ENCODE measurements at regions not wholly inside any gene's neighbourhood (a gene's known extent, or its start where the extent isn't known, plus 50 kb on each side); places are given as distances from the start of the nearest gene placed in this dataset.

GRCh38 chr18:73962256-73962655 lies 185.4 kb downstream of the FBXO15 start:
- no peak for DNase-seq (ENCODE audit: low read depth)

GRCh38 chr18:73961804-73962203 lies 185.8 kb downstream of the FBXO15 start:
- DNase-seq (ENCODE audit: low read depth): no peak

- no peak for DNase-seq (ENCODE audit: low read depth)
Observed at GRCh38 chr18:73959352-73959751, 188.3 kb downstream of the FBXO15 start.

DNA sequence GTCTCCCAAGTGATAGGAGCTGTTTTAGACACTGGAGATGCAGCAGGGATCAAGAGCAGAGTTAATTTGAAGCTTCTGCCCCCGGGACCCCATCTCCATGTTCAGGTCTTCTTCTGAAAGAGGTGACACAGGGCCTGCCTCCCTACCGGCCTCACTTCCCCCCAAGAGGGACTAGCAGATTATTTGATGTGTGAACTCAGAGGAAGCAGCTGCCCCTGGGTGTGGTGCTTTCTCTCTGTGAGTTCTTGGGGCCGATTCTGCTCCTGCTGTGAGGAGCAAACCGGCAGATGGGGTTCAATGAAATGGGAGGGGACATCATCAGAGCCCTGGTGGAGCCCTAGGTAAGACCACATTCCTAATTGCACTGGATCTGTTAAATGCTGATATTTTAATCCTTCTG lies 193.4 kb downstream of the FBXO15 start:
- no peak for DNase-seq (ENCODE audit: low read depth)

DNA sequence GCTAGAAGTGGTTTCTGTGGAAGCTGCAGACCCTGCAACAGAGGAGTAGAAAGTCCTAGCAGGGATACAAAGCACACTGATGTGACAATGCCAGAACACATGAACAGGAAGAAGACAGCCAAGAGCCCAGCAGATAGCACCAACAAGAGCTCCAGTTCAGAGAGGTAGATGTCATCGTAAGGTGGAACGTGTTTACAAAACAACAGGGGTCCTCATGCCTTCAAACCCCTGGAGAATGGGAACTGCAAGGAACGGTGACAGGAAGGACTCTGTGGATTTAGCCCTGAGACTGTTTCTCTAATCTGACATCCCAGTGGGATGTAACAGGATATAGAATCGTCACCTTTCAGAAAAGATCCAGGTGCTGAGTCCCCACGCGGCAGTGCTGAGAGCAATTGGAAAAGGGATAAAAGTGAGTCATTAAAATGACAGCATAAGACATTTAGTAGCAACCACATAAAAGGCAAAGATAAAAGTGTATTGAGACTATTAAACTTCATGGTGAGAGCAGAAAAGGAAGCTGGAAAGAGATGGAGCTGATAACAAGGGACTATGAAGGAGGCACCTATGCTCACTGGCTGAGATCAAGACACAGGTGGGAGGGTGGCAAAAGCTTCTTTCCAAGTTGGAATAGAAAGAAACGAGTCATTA lies 195.2 kb downstream of the FBXO15 start:
- no peak for DNase-seq (ENCODE audit: low read depth)

GRCh38 chr18:73950116-73950700 lies 197.4 kb downstream of the FBXO15 start:
- DNase-seq (ENCODE audit: low read depth): no peak

DNA sequence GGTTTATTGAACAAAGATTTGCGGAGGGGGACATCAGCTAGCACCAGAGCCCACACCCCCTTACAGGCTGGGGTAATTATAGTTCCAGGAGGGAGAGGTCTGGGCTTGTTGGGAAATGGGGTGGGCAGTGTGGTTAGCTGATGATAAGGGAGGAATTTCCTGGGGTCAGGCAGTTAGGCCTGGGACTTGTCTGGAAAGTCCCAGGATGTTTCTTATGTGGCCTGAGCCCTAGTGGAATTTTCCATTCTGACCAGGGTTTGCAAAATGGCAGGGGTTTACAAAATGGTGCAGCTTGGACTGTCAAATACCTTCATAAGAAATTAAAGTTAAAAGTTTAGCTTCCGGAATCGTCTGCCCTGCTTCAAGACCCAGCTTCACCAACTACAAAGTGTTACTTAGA lies 199.1 kb downstream of the FBXO15 start:
- no peak for DNase-seq (ENCODE audit: low read depth)

- no peak for DNase-seq (ENCODE audit: low read depth)
Observed at GRCh38 chr18:73948084-73948483, 199.6 kb downstream of the FBXO15 start.

DNA sequence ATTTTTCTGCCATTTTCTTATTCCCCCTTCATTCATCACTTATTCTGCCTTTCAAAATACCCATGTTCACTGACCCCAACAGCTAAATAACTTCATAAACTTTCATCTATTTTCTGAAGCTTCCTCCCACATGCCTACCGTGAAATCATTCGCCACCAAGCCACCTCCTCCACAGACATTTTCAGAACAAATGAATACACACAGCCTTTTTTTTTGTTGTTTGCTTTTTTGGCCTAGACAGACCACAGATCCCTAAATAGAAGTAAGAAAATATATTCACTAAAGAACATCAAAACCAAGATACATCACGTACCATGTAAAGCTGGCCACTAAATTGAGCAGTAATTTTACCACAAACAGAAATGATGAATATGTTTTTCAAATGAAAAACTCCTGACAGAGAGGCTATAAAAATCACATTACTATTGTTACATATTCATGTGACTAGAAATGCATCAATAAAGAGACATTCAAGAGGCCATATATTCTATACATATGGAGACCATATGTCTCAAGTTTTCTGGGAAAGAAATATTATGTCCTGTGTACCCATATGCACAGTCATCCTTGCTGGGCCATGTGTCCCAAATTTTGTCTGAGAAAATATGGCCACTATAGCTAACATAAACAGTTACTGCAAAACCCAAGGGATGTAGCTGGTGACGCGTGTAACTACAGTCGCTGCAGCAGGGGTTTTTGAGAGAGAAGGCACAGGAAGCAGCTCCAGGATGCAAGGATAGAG lies 200.3 kb downstream of the FBXO15 start:
- DNase-seq (ENCODE audit: low read depth): no peak

- DNase-seq (ENCODE audit: low read depth): no peak
Observed at GRCh38 chr18:73945130-73945792, 202.4 kb downstream of the FBXO15 start.

DNA sequence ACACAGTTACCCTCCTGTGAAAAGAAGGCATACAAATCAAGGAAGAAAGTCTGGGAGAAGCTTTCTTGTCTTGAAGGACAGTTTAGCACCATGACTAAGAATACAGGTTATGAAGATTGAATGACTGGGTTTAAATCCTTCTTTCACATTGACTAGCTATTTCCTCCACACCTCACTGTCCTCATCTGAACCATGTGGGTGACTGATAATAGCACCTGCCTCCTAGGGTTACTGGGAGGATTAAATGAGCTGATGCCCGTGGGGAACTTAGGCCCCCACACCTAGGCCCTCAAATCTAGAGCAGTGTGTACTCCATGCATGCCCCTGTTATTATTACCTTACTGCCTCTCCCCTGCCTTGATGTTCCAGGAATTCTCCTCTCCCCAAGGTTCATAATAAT lies 202.9 kb downstream of the FBXO15 start:
- no peak for DNase-seq (ENCODE audit: low read depth)

- DNase-seq (ENCODE audit: low read depth): no peak
Observed at GRCh38 chr18:73943763-73944162, 203.9 kb downstream of the FBXO15 start.

- DNase-seq (ENCODE audit: low read depth): no peak
Observed at GRCh38 chr18:73942956-73943355, 204.7 kb downstream of the FBXO15 start.

DNA sequence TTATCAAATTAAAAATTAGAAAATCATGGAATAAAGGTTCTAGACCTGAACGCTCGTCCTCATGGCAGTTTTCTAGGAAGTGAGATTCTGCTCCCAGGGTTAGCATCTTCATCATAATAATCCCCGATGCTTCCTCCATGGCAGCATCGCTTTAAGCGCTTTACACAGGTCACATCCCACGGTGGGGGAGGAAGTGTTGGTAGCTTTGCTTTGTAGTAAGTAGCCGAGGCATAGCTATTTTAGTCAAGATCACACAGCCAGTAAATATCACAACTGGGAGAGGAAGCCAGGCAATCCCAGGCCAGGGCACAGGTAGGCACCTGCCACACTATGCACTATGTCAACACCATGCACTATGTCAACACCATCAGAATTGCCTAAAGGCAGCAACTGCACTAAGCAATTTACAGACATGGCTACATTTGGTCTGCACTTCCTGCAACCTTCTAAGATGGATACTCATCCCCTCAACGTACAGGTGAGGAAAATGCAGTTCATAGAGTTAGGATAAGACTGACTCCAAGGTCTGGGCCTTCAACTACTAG lies 205.5 kb downstream of the FBXO15 start:
- DNase-seq (ENCODE audit: low read depth): no peak

DNA sequence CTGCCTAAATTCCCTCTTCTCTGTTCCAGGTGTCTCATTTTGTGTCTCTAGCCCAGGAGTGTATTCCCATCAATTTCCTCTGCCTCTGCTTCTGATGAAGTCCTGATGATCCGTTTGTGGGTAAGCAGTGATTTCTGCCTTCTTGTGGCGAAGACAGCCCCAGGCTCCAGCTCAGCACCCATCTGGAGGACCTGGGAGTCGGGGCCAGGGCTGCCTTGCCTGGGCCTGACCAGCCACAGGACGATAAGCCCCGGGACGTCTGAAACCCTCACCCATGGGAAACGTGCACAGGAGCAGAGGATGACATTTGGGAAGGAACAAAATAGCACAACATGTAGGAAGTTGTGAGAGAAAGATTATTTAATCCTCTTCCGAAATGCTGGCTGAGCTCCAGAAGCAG lies 206.9 kb downstream of the FBXO15 start:
- no peak for DNase-seq (ENCODE audit: low read depth)

- no peak for DNase-seq (ENCODE audit: low read depth)
Observed at GRCh38 chr18:73939391-73939790, 208.2 kb downstream of the FBXO15 start.

- no peak for DNase-seq (ENCODE audit: low read depth)
Observed at GRCh38 chr18:73933685-73934084, 213.9 kb downstream of the FBXO15 start.

- no peak for DNase-seq (ENCODE audit: low read depth)
Observed at GRCh38 chr18:73932976-73933375, 214.7 kb downstream of the FBXO15 start.

DNA sequence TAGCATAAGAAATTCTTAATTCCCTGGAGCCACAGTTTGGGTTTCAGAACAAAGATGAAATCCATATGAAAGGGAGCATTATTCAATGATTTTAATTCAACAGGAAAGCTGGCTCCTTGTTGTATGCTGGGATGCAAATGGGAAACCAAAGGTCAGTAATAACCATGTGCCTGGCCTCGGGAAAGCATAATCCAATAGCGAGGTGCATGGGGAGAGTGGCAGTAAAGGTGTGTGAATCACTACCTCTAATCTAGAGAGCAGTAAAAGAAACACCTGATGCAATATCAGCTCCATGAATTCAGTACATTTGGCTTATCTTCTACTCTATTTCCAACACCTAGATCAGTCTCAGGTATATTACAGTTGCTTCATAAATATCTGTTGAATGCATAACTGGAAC lies 220.1 kb downstream of the FBXO15 start:
- DNase-seq (ENCODE audit: low read depth): no peak

DNA sequence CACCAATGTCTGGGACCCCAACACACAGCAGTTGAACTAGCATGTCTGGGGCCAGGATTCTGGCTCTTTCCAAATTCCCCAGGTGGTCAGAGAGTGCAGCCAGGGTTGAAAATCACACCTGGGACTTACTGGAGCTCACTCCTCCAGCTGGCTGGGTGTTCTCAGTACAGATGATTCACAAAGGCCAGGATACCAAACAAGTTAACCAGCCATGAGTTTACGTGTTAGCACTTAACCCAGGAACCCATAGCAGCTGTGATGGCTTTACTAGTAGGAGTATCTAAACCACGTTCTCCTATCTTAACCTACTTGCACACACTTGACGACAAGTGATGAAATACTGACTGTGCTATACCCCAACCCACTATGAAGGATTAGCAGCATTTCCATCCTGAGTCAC lies 222.8 kb downstream of the FBXO15 start:
- DNase-seq (ENCODE audit: low read depth): no peak

GRCh38 chr18:73924307-73924706 lies 223.3 kb downstream of the FBXO15 start:
- no peak for DNase-seq (ENCODE audit: low read depth)

- no peak for DNase-seq (ENCODE audit: low read depth)
Observed at GRCh38 chr18:73923866-73924265, 223.8 kb downstream of the FBXO15 start.

- no peak for DNase-seq (ENCODE audit: low read depth)
Observed at GRCh38 chr18:73920033-73920432, 227.6 kb downstream of the FBXO15 start.

Measured in stimulated activated CD8-positive, alpha-beta memory T cell treated with anti-CD3 and anti-CD28 coated beads, Interleukin-15, amount 100 ng/mL, for 24 hours (primary cell).